Effector memory CD4-positive, alpha-beta T cell (primary cell): ENCODE measurements at regions not wholly inside any gene's neighbourhood (a gene's known extent, or its start where the extent isn't known, plus 50 kb on each side); places are given as distances from the start of the nearest gene placed in this dataset.

Experiments
- DNase-seq, 3 donors: peaks; one replicate each; pipeline ENCODE4 v3.0.0-alpha.2; 2020
- H3K27ac ChIP-seq: 2 replicates; pipeline ENCODE4 v1.7.0; 2013; ENCODE audit warnings: mild to moderate bottlenecking, low read length, moderate library complexity; ENCODE audit not compliant: insufficient read depth, poor library complexity, severe bottlenecking
- H3K27me3 ChIP-seq: replicated peaks from 2 replicates; pipeline ENCODE4 v1.7.0; 2013; ENCODE audit warnings: mild to moderate bottlenecking, low read length; ENCODE audit not compliant: insufficient read depth, control insufficient read depth, poor library complexity, severe bottlenecking
- H3K36me3 ChIP-seq: 2 replicates; pipeline ENCODE4 v1.7.0; 2013; ENCODE audit warnings: mild to moderate bottlenecking, low read length, moderate library complexity; ENCODE audit not compliant: control insufficient read depth, insufficient read depth
- H3K4me1 ChIP-seq: 2 replicates; pipeline ENCODE4 v1.7.0; 2013; ENCODE audit warnings: low read length, mild to moderate bottlenecking; ENCODE audit not compliant: control insufficient read depth, insufficient read depth, poor library complexity, severe bottlenecking
- H3K4me3 ChIP-seq: 2 replicates; pipeline ENCODE4 v1.7.0; 2013; ENCODE audit warnings: low read length, low read depth, mild to moderate bottlenecking; ENCODE audit not compliant: insufficient read depth, poor library complexity, severe bottlenecking
- H3K9me3 ChIP-seq: 2 replicates; pipeline ENCODE4 v1.7.0; 2013; ENCODE audit warnings: mild to moderate bottlenecking, low read length, moderate library complexity; ENCODE audit not compliant: control insufficient read depth

DNA sequence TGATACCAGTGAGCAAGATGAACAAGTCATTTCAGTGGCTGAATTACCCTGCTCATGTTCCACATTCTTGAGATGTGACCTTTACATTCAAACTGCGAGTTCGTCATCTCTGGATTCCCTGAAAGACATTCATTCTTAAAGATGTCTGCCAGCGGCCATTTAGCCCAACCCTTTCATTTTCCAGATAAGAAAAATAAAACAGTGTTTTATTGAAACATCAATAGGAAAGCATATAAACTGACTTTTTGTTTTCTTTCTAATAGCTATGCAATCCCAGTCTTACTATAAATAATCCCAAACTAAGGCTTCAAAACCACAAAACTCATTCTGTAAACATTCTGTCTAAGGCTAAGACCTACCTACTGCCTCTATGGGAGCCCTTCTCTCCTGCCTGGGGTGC lies 134.0 kb downstream of the SAMD5 start:
- no peak overlapping the region for H3K27ac ChIP-seq
- no peaks in the 10 kb centered on the region for H3K27me3 ChIP-seq
- H3K4me3 ChIP-seq = no peak overlapping the region
- no peaks in the 10 kb centered on the region for H3K36me3 ChIP-seq
- H3K9me3 ChIP-seq = no peaks in the 10 kb centered on the region
- H3K4me1 ChIP-seq = no peaks in the 10 kb centered on the region
- no peak for DNase-seq

DNA sequence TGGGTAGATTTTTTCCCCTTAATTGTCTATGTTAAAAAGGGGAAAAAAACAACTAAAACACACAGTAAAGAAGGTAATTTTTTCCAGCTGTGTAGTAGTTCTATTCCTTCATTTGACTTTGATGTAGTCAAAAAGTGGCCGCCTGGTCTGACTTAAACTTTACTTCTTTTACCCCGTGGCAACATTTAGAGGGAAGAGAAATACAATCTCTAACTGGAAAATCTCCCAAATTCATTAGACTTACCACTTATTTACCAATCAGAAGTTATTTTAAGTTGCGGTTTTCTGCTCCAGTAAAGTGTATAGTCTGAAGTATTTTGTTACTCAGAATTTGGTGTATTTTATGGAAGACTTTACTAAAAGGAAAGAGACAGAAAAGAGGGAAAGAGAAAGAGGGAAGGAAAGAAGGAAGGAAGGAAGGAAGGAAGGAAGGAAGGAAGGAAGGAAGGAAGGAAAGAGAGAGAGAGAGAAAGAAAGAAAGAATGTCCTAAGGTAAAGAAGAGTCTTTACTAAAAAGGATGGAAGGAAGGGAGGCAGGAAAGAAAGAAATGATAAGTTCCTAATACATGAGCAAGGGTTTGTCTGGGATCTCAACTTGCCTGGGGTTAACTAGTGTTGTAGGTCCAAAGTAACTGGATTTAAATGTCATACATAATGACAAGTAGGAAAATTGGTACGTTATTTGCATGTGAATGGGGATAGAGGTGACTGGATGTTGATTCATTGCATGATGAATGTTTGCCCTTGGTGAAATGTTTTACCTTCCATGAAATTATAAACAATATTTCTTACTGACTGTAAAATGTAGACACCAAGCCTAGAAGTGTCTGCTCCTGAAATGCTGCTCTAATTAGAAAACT lies 135.1 kb downstream of the SAMD5 start:
- no peak for DNase-seq
- Histone ChIP-seq H3K27me3 (no peaks in the 10 kb centered on the region), H3K9me3 (no peaks in the 10 kb centered on the region), H3K4me1 (no peaks in the 10 kb centered on the region), H3K4me3 (no peak overlapping the region), H3K36me3 (no peaks in the 10 kb centered on the region), H3K27ac (no peak overlapping the region)

- Histone ChIP-seq H3K27ac (no peak overlapping the region), H3K9me3 (no peaks in the 10 kb centered on the region), H3K27me3 (no peaks in the 10 kb centered on the region), H3K36me3 (no peaks in the 10 kb centered on the region), H3K4me1 (no peaks in the 10 kb centered on the region), H3K4me3 (no peak overlapping the region)
- DNase-seq = no peak
Observed at GRCh38 chr6:147648916-147649315, 140.4 kb downstream of the SAMD5 start.

- no peak overlapping the region for H3K4me3 ChIP-seq
- H3K36me3 ChIP-seq = no peaks in the 10 kb centered on the region
- no peaks in the 10 kb centered on the region for H3K9me3 ChIP-seq
- no peak overlapping the region for H3K27ac ChIP-seq
- no peaks in the 10 kb centered on the region for H3K27me3 ChIP-seq
- no peaks in the 10 kb centered on the region for H3K4me1 ChIP-seq
- DNase-seq = no peak
Observed at GRCh38 chr6:147651249-147652063, 143.0 kb downstream of the SAMD5 start.

DNA sequence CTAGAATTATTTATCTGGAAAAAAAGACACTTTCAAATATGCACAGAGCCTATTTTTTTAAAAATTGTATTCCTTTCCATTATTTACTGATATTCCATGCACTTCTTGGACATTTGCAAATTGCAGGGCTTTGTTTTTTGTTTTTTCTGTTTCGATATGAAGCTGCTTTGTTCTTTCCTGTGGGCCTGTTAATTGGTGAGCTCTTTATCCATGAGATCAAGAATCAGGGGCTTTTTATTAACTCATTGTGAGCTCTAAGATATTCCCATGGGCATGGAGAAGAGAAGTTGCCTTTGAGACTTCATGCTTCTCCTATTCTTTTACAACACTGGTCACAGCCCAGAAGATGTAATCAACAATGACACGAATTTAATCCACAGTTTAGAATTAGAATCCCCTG lies 145.1 kb downstream of the SAMD5 start:
- Histone ChIP-seq H3K27ac (no peak overlapping the region), H3K27me3 (no peaks in the 10 kb centered on the region), H3K4me1 (no peaks in the 10 kb centered on the region), H3K36me3 (no peaks in the 10 kb centered on the region), H3K4me3 (no peak overlapping the region), H3K9me3 (no peaks in the 10 kb centered on the region)
- no peak for DNase-seq

DNA sequence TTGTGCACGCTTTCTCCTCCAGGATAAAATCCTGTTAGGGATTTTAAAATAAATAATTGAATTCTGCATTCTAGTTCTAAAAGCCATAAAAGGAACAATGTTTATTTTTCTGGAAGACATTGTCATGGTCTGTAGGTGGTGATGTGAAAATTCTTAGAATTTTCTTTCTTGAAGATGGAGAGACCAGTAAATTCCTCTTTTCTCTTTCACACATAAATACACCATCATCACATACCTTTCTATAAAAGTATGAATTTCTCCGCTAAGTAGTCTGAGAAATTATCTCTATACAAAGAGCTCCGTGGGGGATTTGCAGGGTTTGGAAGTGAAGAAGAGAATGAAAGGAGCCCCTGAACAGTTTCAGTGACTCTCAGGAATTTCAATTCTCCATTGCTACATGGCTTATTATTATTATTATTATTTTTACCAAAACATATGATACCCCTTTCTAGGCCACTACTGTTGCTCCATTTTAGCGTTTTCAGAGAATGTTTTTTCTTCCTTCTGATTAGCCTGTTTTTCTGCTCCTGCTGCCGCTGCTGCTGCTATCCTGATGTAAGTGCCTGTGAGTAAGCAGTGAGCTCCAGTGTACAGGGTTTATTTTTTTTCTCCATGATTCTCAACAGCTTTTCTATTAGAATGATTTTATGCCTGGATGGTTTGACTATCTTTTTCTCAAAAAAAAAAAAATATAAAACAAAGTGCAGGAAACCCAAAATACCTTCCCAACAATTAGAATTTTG lies 145.8 kb downstream of the SAMD5 start:
- Histone ChIP-seq H3K27me3 (no peaks in the 10 kb centered on the region), H3K9me3 (no peaks in the 10 kb centered on the region), H3K4me3 (no peak overlapping the region), H3K27ac (no peak overlapping the region), H3K36me3 (no peaks in the 10 kb centered on the region), H3K4me1 (no peaks in the 10 kb centered on the region)
- DNase-seq = no peak

DNA sequence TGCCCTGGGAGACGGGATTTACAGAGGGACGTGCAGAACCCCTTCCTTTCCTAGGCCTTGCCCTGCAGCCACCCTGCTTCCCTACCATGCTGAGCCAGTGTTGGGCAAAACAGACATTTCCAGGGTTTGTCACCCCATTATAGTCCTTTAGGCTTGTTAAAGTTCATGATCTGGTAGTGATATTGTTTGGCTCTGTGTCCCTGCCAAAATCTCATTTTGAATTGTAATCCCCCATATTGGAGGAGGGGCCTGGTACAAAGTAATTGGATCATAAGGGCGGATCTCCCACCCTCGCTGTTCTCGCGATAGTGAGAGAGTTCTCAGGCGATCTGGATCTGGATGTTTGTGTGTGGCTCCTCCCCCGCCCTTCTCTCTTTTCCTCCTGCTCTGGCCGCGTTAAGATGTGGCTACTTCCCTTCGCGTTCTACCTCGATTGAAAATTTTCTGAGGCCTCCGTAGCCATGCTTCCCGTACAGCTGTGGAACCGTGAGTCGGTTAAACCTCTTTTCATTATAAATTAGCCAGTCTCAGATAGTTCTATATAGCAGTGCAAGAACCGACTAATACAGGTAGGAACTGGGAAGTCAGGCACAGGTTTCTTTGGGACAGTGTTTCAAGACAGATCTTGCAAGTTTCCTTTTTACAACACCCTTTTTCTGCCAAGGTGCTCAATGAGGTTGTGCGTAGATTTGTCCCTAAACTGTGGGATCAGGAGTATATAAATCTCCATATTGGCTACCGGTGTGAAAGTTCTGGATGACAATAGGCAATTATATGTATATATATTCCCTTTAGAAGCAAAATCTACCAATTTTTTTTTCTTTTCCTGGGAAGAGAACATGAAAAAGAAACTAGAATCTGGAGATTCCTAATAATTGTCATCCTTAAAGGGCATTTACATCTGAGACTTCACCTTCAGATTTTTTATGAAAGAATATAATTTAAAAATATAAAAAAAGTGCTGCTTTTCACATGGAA lies 152.1 kb downstream of the SAMD5 start:
- Histone ChIP-seq H3K4me1 (no peaks in the 10 kb centered on the region), H3K27me3 (no peaks in the 10 kb centered on the region), H3K27ac (no peak overlapping the region), H3K9me3 (no peaks in the 10 kb centered on the region), H3K4me3 (no peak overlapping the region), H3K36me3 (no peaks in the 10 kb centered on the region)
- DNase-seq = no peak

GRCh38 chr6:147662646-147663045 lies 154.2 kb downstream of the SAMD5 start:
- DNase-seq = no peak
- no peaks in the 10 kb centered on the region for H3K36me3 ChIP-seq
- no peak overlapping the region for H3K4me3 ChIP-seq
- no peaks in the 10 kb centered on the region for H3K9me3 ChIP-seq
- no peak overlapping the region for H3K27ac ChIP-seq
- no peaks in the 10 kb centered on the region for H3K27me3 ChIP-seq
- H3K4me1 ChIP-seq = no peaks in the 10 kb centered on the region

DNA sequence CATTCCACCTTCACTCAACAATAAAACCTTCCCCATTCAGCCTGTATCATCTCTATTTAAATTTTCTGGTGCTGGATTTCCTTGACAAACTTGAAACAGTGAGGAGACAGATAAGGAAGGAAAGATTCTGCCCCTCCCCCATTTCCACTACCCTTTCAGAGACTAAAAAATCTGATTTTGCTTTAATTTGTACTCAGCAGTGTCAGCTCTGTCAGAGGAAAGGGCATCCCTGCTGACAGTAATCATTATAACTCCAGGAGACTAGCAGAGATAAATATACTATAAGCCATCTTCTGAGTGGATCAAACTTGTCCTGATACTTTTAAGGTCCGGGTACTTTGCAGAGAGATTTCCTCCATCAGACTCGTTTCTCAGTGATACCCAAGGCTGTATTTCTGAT lies 155.6 kb downstream of the SAMD5 start:
- Histone ChIP-seq H3K4me1 (no peaks in the 10 kb centered on the region), H3K27ac (no peak overlapping the region), H3K9me3 (no peaks in the 10 kb centered on the region), H3K27me3 (no peaks in the 10 kb centered on the region), H3K36me3 (no peaks in the 10 kb centered on the region), H3K4me3 (no peak overlapping the region)
- no peak for DNase-seq
